Epithelial cell of esophagus (primary cell): ENCODE measurements at regions not wholly inside any gene's neighbourhood (a gene's known extent, or its start where the extent isn't known, plus 50 kb on each side); places are given as distances from the start of the nearest gene placed in this dataset.
A peak's percentile ranks its signal among the peaks of the same experiment; 100 is the strongest.
"Not testable (repeated sequence)": the region's sequence is repeated elsewhere in the genome, so short reads cannot be mapped to it uniquely, and the experiment has no call there.

ENCODE experiments used
- DNase-seq: peaks from one replicate; pipeline ENCODE4 v3.0.0; 2010; ENCODE audit warnings: low read depth
- H3K4me3 ChIP-seq: 2 replicates; pipeline ENCODE4 v1.5.1; 2011; ENCODE audit warnings: mild to moderate bottlenecking, low read length, control low read depth
- TF ChIP-seq, protein P1 (sequence below): IDR thresholded peaks from 2 replicates; pipeline ENCODE4 v1.5.1; 2011; ENCODE audit warnings: low read depth, mild to moderate bottlenecking, low read length, control low read depth, inconsistent platforms; ENCODE audit not compliant: insufficient read depth; ENCODE audit errors: missing control alignments

DNA sequence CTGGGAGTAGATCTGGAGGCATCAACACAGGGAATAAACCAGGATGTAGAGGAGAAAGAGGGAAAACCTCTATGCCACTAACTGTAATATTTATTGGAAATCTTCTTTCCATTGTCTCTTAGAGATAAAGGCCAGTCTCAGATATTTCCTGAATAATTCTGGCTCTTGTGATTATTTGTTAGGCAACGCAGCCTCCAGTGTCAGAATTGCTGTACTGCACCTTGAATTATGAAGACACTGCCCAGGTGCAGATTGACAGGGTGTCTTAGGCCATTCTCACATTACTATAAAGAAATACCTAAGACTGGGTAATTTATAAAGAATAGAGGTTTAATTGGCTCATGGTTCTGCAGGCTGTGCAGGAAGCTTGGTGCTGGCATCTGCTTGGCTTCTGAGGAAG lies 100.7 kb upstream of the ZDHHC15 start:
- peak; percentile 4 for DNase-seq
- H3K4me3 ChIP-seq, result no peak overlapping the region
- TF ChIP-seq, protein P1, sequence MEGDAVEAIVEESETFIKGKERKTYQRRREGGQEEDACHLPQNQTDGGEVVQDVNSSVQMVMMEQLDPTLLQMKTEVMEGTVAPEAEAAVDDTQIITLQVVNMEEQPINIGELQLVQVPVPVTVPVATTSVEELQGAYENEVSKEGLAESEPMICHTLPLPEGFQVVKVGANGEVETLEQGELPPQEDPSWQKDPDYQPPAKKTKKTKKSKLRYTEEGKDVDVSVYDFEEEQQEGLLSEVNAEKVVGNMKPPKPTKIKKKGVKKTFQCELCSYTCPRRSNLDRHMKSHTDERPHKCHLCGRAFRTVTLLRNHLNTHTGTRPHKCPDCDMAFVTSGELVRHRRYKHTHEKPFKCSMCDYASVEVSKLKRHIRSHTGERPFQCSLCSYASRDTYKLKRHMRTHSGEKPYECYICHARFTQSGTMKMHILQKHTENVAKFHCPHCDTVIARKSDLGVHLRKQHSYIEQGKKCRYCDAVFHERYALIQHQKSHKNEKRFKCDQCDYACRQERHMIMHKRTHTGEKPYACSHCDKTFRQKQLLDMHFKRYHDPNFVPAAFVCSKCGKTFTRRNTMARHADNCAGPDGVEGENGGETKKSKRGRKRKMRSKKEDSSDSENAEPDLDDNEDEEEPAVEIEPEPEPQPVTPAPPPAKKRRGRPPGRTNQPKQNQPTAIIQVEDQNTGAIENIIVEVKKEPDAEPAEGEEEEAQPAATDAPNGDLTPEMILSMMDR, result no peak

DNA sequence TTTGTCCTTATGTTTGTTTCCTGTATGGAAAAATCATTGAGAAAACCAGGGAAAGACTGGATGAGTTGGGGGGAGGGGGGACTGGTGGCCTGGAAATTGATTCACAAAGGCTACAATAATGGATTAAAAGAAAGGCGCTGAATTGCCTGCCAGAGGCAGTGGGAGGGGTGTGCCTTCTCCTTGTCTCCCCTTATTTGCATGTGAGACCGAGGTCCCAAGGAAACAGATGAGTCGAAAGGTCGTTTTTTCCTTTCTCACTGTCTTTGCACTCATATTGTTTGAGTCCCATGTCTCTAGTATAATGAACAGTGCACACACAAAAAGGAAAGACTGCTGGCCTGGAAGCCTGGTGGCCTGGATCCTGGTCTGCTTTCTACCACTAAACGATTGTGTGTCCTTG lies 86.6 kb upstream of the ZDHHC15 start:
- no peak overlapping the region for H3K4me3 ChIP-seq
- TF ChIP-seq, protein P1, result no peak
- DNase-seq, result no peak

DNA sequence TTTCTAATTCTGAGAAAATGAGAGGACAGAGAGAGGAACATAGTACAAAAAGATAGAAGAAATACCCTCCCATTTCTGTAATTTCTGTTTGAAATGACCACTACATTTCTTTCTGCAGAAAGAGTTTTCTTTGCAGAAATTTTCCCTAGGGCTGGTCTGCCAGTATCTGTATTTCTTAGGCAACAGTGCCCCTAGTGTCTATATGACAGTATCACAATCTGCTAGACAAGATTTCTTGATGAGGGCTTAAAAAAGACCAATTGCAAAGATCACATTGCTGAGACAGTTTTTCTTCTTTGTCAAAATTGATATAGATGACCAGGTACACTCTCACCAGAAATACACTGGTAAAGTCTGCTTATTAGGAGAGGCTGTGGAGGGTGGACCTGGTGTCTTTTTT lies 81.0 kb upstream of the ZDHHC15 start:
- no peak overlapping the region for H3K4me3 ChIP-seq
- TF ChIP-seq, protein P1, result peak; percentile 41
- DNase-seq, result peak; percentile 28

DNA sequence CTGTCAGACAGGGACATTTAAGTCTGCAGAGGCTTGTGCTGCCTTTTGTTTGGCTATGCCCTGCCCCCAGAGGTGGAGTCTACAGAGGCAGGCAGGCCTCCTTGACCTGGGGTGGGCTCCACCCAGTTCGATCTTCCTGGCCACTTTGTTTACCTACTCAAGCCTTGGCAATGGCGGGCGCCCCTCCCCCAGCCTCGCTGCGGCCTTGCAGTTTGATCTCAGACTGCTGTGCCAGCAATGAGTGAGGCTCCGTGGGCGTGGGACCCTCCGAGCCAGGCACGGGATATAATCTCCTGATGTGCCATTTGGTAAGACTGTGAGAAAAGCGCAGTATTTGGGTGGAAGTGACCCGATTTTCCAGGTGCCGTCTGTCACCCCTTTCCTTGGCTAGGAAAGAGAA lies 79.2 kb upstream of the ZDHHC15 start:
- not testable (repeated sequence) for DNase-seq, H3K4me3 ChIP-seq

DNA sequence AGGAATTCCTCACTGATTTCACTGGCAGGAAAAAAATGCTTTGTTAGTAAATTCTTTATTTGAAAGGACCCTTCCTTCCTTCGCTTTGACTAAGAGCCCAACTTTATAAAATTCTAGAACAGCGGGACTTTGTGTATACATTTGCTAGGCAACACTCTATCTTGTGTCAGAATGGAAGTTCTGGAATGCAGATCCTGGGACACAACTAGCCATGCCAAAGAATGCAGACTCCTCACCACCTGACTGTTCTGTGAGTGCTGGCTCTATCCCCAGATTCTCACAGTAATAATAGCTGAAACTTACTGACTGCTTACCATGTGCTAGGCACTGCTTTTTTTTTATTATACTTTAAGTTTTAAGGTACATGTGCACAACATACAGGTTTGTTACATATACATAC lies 73.3 kb upstream of the ZDHHC15 start:
- H3K4me3 ChIP-seq, result no peak overlapping the region
- no peak for DNase-seq
- TF ChIP-seq, protein P1, result no peak

DNA sequence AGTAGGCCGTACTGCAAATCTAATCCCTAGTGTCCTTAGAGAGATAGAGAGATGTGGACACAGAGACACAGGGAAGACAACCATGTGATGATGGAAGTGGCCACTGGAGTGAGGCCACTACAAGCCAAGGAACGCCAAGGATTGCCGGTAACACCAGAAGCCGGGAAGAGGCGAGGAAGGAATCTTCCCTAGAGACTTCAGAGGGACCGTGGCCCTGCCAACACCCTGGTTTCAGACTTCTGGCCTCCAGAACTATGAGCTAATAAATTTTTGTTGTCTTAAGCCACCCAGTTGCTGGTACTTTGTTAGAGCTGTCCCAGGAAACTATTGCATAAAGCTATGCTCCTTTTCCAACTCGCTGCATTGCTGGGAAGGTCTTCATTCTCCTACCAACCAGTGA lies 70.3 kb upstream of the ZDHHC15 start:
- not testable (repeated sequence) for H3K4me3 ChIP-seq, DNase-seq

DNA sequence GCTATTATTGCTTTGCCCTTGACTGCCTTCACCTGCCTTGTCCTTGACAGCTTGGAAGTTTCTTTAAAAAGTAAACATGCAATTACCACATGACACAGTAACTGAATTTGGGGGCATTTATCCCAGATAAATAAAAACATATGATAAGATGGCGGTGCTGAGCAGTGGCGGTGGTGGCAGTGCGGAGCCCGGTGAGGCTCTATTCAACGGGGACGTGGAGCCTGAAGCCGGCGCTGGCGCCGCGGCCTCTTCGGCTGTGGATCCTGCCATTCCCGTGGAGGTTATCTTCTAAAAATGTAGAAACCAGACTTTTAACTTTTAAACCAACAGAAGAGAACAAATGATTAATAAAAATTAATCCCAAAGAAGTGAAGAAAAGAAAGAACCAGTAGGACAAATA lies 59.7 kb upstream of the ZDHHC15 start:
- no peak for DNase-seq
- H3K4me3 ChIP-seq, result no peak overlapping the region

More for the DNA sequence above, 59.7 kb upstream of the ZDHHC15 start:
- TF ChIP-seq, protein P1, result no peak
